HL-60/S4 treated with phorbol 12-myristate 13-acetate at 8.2 ng/mL for 4 days and 3 days (cell line): ENCODE measurements at regions not wholly inside any gene's neighbourhood (a gene's known extent, or its start where the extent isn't known, plus 50 kb on each side); places are given as distances from the start of the nearest gene placed in this dataset.

Experiments used
- in situ Hi-C: fragments of 300-500 bp; cut with MboI; formaldehyde crosslinking; loops from 2 replicates; pipeline ENCODE4 v1.15.0; 2022; ENCODE audit warnings: low sequenced_read_pairs

DNA sequence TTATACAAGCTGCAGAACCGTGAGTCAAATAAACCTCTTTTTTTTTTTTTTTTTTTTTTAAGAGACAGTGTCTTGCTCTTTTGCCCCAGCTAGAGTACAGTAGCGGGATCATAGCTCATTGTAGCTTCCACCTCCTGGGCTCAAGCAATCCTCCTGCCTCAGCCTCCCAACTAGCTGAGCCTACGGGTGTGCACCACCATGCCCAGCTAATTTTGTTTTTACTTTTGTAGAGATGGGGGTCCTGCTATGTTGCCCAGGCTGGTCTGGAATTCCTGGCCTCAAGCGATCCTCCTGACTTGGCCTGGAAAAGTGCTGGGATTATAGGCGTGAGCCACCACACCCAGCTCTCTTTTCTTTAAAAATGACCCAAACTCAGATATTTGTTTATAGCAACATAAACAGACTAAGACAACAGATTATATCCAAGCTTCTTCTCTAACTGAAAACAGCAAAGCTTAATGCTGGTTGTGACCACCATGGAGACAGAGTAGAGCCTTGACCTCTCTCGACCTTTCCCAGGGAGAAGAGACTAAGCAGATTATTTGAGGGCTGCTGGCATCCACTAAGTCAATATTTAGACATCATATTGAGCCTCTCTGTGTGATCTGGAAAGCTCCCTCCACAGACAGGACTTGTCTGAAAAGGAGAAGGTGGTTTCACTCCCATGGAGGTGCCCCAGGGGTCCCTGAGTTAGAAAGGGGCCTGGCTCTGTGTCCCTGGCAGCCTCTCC, 150.0 kb downstream of the KCTD15 start:
- in situ Hi-C loops, result no loop called here

DNA sequence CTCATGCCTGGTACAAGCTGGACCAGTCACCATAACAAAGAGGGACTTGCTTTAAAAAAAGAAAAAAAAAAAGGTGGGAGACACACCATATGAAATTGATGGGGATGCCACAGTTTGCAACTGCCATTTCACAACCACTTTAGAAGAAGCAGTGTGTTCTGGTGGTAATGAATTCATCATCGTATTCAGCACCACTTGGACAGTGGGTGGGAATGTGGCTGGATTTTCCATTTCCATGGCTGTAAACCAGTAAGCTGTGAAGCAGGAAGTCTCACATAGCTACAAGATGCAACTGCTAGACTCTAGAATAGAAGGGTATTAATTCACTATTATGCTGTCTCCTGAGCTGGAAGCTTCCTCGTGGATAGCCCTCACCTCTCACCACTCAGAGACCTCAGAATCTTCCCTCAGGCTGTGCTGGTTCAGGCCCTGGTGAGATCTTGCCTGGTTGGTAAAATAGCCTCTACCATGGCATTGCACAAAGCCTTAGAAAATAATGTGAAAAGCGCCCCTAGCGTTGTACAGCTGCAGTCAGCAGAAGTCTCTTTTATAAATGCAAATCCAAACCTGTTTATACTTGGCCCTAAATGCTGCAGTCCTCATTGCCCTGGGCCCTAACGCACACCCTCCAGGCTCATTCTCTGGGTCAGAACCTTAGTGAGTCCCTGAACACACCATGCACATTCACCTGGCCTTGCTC, 150.7 kb downstream of the KCTD15 start:
- in situ Hi-C loops, result no loop called here

DNA sequence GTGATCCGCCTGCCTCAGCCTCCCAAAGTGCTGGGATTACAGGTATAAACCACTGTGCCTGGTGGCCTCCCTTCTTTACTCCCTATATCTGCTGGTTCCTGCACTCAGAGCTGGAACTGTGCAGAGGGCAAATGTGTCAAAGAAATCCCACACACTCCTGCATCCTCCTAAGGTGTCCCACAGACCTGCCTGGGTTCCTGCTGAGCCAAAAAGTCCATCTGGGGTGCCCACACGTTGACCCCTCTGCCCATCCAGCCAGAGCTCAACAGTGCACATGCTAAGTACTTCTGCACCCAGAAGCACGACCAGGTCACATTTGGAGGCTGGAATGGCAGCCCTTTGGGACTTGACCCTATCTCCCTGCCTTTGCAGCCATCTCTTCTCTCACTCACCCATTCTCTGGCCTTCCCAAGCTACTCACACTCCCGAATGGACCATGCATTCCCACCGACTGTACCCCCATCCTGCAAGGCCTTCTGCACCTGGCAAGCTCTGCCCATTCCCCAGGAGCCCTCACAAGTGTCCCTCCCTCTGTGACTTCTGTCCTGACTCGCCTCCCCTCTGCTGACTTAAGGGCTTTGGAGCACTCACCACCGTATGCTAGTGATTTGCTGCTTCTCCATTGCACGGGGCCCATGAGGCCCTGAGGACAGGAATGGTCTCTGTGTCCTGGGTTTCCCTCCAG, 152.1 kb downstream of the KCTD15 start:
- in situ Hi-C loops, result no loop called here

DNA sequence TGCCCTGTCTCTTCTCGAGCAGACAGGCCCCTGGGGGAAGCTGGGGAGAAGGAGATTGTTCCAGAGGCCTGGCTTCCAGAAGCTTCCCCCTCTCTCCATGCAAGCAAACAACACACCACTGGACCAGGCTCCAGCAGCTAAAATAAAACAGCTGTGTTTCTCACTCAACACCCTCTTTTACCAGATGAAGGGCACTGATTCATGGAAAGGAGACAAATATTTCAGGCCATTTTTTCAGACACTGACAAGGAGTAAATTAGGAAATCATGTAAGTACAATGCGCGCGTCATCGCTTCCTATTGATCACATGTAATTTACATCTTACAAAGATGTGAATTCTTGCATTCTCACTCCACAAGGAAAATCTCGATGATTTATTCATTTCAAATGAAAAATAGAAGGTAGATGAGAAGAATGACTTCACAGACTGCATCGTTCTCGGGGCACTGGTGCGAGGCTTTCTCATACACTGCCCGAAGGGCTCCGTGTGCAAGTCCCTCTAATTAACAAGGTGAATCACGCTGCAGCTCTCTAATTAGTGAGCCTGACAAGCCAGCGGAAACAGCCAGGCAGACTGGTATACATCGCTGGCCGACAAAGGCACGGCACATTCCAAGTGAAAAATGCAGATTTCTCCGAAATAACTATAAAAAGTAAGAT, 153.6 kb downstream of the KCTD15 start:
- in situ Hi-C loops, result no loop called here

DNA sequence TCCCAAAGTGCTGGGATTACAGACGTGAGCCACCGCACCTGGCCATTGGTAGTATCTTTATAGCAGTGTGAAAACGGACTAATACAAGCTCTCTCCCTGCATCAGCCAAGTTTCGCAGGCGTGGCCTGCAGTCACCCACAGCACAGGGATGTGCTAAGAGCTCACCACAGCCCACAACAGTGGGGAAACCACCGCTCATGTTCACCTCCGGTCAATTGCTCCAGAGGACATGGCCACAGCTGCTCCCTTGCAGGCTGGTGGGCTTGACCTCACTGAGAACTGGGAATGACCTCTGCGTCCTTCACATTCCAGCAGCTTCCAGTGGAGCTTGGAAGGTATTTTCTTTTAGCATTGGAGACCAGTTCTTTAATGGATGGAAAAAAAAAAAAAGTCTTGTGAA, 156.4 kb downstream of the KCTD15 start:
- in situ Hi-C loops, result no loop called here

DNA sequence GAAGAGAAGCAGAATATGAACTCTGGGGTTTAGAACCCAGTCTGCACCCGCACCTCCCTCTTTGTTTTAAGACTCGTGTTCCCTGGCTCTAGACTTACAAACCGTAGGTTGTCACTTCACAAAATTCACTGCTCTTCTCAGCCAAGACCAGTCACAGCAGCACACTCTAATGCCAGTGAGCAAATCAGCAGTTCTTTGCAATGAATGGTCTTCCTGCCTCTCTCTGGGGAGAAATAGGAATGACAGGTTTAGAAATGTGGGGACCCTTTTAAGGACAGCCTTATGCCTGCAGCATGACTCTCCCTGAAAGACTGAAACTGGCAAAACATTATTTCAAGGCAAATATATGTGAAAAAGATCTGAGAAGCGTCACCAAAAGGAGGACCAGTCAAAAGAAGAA, 156.9 kb downstream of the KCTD15 start:
- in situ Hi-C loops, result no loop called here

DNA sequence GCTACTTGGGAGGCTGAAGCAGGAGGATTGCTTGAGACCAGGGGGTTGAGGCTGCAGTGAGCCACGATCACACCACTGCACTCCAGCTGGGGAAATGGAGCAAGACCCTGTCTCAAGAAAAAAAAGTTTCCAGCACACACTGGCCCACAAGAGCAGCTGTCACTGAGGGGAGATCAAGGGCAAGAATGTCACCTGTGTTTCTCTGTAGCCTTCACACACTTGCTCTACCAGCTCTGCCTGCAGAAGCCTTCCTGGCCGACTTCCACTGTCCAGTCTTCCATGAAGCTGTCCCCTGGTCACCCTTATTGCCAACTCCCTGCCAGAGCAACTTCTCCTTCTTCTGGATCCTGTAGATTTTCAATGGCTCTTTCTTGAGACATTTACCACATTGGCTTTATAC, 158.0 kb downstream of the KCTD15 start:
- in situ Hi-C loops, result no loop called here

DNA sequence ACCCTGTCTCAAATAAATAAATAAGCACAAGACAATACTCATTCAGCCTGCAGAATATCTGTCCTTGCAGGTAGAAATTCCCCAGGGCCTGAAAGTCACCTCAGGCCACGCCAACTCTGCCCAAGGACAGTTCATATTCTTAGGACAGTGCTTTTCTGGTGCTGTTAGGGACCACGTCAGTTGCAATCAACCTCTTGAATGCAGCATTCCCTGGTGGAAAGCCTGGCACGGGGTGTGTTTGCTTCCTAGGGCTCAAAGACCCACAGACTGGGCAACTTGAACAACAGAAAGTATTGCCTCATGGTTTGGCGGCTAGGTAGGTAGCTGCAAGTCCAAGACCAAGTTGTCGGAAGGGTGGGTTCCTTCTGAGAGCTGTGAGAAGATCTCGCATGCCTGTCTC, 160.3 kb downstream of the KCTD15 start:
- in situ Hi-C loops, result no loop called here

DNA sequence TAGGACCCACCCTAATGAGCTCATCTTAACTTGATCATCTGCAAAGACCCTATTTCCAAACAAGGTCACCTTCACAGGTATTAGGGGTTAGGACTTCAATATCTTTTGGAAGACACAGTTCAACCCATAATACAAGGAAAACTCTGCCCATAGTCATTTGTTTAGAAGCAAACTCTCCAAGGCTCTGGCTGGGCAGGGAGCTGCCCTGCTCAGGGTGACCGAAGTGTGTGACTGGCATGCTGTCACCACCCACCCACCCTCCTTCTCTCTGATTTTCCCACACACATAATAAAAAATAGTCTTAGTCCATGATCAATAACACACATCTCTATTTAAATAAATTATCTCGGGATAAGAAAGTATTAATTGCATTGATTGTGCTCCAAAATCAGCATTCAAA, 161.1 kb downstream of the KCTD15 start:
- in situ Hi-C loops, result no loop called here

DNA sequence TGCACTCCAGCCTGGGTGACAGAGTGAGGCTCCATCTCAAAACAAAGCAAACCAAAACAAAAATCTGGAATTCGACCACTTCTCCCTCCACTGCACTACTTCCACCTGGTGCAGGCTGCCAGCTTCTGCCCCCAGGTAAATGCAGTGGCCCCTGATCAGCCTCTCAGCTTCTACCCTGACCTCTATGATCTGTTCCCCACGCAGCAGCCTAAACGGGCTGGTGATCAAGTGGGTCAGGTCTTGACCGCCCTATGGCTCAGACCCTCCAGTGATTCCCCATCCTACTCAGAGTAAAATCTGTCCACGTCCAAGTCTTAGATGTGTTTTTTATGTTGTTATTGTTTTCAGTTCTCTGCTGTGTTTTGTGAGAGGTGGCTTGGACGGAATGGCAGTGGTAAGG, 163.9 kb downstream of the KCTD15 start:
- in situ Hi-C loops, result no loop called here

DNA sequence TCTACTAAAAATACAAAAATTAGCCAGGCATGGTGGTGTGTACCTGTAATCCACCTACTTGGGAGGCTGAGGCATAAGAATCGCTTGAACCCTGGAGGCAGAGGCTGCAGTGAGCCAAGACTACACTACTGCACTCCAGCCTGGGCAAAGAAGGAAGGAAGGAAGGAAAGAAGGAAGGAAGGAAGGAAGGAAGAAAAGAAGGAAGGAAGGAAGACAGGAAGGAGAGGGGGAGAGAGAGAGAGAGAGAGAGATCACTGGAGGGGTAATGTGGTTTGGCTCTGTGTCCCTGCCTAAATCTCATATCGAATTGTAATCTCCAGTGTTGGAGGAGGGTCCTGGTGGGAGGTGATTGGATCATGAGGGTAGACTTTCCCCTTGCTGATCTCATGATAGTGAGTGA, 165.5 kb downstream of the KCTD15 start:
- in situ Hi-C loops, result no loop called here

DNA sequence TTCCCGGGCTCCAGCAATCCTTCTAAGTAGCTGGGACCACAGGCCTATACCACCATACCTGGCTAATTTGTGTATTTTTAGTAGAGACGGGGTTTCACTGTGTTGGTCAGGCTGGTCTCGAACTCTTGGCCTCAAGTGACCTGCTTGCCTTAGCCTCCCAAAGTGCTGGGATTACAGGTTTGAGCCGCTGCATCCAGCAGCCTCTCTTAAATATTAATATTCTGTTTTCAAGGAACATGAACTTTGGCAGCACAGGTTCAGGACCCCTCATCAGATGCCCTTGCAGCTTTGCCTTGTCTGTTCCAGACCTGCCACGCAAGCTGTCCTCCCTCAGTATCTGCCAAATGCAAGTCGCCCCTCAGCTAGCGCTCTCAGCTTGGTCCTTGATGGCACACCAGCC, 166.8 kb downstream of the KCTD15 start:
- in situ Hi-C loops, result no loop called here

DNA sequence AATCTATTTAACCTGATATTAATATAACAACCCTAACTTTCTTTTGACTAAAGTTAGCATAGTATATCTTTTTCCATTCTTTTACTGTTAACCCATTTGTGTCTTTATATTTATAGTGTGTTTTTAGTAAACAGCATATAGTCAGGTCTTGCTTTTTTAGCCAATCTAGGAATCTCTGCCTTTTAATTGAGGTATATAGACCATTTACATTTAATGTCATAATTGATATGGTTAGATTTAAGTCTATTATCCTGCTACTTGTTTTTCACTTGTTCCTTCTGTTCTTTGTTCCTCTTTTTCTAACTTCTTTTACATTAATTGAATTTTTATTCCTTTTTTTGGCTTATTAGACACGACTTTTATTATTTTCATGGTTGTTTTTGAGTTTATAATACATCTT, 174.4 kb downstream of the KCTD15 start:
- in situ Hi-C loops, result no loop called here

DNA sequence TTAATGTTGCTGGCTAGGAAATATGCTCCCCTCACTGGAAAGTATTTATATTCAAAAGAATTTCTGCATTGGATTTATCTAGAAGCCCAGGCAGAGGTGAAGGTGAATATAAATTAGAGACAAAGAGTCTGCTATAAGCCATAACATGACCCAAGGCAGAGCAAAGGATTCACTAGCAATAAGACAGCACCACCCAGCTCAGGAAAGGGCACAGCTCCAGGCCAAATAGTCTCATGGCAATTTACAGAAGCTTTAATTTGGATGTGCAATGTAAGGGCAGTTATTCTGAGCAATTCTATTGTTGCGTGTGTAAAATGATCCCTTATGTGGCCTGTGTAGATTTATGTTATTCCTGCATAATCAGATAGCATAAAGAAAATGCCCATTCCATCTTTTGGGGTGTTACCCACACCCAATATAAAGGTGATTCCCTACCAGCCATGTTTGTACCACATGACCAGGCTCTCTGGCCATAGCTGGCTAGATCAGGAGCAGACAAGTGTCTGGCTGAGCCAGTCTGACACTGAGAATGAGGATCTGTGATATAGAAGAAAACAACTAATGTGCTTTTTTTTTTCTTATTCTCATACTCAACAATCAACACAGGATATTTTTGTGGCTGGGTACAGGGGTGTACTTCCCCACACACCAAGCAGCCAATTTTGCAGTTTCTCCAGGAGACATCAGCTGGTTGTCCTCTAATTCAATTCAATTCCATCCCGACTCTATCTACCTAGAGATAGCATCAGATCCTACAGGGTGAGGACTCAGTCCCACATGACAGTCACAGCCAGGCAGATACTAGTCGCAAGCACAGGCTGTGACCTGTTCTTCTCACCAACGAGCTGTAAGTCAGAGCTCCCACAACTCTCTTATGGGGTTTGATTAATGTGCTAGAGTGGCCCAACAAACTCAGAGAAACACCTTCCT, 181.4 kb downstream of the KCTD15 start:
- in situ Hi-C loops, result loop anchor here (25.0 kb wide), 1 partner anchor 191 kb away; the partner anchor contains the start of gene KCTD15

DNA sequence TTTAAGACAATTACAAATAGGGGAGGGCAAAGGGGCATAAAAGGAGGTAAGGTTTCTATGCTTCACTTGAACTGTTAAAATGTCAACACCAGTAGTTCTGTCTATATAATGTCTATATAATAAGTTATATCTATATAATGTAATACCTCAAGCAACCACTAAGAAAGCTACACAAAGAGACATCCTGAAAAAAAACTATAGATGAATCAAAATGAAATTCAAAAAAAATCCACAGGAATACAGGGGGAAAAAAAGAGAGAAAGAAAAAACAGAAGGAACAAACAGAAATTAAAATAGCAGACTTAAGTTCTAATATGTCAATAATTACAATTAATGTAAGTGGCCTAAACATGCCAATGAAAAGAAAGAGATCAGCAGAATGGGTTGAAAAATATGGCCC, 186.0 kb downstream of the KCTD15 start:
- in situ Hi-C loops, result loop anchor here (25.0 kb wide), 1 partner anchor 195 kb away; the partner anchor contains the start of gene KCTD15

DNA sequence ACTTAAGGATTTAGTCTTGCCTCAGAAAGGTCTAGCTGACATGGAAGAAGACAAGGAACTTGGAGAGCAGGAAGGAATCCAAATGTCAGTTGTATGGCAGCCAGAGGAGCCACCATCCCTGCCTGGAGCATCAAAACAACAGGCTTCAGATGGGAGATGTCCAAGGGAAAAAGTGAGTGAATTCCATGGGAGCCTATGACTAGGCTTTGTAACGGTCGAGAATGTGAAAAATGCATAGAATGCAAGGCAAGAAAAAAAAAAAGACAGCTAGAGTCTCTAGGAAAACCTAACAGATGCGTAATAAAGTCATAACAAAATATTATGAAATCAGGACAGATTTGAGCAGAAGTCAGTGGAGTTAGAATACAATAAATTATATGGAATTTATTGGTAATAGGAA, 183.7 kb upstream of the LSM14A start:
- in situ Hi-C loops, result loop anchor here (25.0 kb wide), 1 partner anchor 201 kb away; the partner anchor contains the start of gene KCTD15

DNA sequence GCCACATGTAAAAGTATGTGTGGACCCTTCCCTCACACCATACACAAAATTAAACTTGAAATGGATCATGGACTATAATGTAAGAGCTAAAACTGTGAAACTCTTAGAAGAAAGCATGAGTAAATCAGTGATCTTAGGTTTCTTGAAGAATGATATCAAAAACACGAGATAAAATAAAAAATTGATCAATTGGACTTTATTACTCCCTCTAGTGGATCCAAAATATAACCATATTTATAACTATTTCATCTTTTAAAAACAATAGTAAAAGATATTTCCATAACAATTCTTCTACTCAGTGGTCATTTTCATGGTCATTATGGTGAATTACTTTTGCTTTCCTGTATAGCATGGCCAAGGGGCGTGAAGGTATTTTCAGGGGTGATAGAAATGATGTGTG, 174.6 kb upstream of the LSM14A start:
- in situ Hi-C loops, result loop anchor here (25.0 kb wide), 1 partner anchor 210 kb away; the partner anchor contains the start of gene KCTD15

DNA sequence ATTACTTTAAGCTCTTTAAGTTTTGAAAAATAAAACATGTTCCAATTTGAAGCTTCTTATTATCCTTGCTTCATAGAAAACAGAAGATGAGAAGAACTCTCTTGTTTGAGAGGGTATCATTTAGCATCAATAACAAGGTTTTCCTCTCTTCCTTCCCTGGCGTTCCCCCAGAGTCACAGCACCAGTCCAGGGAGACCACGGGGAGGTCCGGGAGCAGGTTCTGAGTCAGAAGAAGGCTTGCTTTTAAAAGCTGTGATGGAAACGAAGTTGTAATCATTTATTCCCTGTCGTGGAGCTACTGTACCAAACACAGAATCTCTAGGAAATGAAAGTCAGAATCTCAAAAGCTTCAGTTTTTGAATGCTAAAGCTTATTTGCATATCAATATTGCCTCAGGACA, 174.0 kb upstream of the LSM14A start:
- in situ Hi-C loops, result loop anchor here (25.0 kb wide), 1 partner anchor 211 kb away; the partner anchor contains the start of gene KCTD15

DNA sequence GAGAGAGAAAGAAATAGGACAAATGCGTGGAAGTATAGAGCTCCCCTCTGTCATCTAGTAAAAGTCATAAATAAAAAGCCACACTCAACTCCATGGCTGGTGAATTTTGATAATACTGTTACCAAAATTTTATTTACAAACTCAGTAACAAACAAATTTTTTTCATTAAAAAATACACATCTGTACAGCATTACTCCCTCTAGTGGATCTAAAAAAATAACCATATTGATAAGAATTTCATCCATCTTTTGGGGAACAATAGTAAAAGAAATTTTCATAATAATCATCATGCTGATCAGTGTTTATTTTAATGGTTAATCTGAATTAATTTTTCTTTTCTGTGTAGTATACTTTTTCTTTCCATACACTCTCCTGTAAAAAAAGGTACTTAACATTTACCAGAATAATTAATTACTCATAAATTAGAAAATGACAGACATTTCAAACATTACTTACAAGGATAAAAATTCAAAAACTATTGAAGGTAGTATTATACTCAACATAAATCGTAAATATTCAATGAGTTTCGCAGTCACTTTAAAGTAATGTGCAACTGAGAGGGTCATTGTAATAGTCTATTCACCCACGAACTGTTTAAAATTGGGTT, 173.5 kb upstream of the LSM14A start:
- in situ Hi-C loops, result loop anchor here (25.0 kb wide), 1 partner anchor 212 kb away; the partner anchor contains the start of gene KCTD15

DNA sequence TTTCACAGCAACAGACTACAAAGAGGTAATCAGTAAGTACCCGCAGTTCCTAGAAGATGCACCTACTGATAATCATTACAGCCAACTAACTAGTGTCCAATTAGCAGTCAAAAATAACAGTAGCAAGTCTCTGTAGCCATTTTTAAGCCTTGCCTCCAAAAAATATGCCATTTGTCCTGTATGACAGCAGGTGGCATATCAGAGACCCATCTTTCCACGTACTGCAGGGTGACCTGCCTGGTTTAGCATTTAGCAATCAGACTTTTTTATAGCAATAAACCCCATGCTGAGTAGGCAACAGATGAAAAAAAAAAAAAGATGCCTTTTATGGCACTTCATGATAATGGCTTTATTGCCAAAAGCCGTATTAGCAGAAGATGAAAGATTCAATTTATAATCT, 155.3 kb upstream of the LSM14A start:
- in situ Hi-C loops, result no loop called here
